ENCODE measurements at regions not wholly inside any gene's neighbourhood (a gene's known extent, or its start where the extent isn't known, plus 50 kb on each side); places are given as distances from the start of the nearest gene placed in this dataset.

DNA sequence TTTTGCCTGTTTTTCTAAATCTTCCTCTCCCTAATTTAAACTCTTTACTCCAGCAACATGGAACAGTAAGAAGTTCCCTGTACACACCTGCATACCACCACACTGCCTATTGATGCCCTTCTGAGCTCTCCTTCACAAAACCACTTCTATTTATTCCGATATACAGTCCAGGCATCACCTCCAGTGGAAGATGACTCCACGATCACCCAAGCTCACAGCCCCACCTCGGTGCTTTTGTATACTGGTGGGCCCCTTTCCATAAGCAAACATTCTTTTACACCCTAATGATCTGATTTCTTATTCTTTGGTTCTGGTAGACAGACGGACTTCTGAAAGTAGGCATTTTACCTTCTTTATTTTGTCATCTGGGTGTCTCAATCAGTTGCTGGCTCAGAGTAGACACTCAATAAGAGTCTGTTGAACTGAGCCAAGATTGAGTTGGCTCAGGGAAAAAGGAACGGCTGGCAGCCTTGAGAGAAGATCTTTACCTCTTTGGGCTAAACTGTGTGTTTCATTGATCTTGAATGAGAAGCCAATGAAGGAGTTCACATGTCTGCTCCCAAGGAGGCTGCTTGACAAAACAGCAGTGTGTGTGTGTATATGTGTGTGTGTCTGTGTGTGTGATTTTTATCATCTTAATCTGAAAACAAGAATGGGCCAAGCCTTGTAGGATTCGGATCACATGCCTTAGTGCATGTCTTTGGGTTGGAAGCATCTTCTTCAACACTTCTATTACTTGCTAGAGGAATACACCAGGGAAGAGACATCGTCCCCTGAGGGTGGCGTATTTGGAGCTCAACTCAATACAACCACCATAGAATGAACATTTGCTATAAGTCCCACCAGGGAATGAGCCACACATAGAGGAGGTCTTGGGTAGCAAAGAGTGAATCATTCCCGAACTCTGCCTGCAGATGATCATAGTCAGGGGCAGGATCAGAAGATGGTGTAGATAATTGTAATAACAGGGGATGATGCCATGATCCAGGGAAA is 341.8 kb downstream of the CYRIA start:
- TF ChIP-seq, protein P1, sequence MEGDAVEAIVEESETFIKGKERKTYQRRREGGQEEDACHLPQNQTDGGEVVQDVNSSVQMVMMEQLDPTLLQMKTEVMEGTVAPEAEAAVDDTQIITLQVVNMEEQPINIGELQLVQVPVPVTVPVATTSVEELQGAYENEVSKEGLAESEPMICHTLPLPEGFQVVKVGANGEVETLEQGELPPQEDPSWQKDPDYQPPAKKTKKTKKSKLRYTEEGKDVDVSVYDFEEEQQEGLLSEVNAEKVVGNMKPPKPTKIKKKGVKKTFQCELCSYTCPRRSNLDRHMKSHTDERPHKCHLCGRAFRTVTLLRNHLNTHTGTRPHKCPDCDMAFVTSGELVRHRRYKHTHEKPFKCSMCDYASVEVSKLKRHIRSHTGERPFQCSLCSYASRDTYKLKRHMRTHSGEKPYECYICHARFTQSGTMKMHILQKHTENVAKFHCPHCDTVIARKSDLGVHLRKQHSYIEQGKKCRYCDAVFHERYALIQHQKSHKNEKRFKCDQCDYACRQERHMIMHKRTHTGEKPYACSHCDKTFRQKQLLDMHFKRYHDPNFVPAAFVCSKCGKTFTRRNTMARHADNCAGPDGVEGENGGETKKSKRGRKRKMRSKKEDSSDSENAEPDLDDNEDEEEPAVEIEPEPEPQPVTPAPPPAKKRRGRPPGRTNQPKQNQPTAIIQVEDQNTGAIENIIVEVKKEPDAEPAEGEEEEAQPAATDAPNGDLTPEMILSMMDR (IDR thresholded peaks at IDR 0.05; ENCODE audit: insufficient read depth, low read depth, low read length, missing control alignments), result no peak
- no peak overlapping the region for H3K4me3 ChIP-seq (ENCODE audit: low read length)
- DNase-seq (ENCODE audit: low read depth), result no peak

DNA sequence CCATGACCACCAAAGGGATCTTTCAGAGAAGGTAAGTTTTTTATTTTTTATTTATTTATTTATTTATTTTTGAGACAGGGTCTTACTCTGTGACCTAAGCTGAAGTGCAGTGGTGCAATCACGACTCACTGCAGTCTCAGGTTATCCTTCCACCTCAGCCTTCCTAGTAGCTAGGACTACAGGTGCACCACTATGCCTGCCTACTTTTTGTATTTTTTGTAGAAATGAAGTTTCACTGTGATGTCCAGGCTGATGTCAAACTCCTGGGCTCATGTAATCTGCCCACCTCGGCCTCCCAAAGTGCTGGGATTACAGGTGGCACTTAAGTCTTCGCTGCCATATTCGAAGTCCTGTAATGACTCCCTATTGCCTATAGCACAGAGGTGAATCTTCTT is 342.5 kb downstream of the CYRIA start:
- DNase-seq (ENCODE audit: low read depth), result no peak
- TF ChIP-seq, protein P1 (IDR thresholded peaks at IDR 0.05; ENCODE audit: insufficient read depth, low read depth, low read length, missing control alignments), result no peak
- no peak overlapping the region for H3K4me3 ChIP-seq (ENCODE audit: low read length)

DNA sequence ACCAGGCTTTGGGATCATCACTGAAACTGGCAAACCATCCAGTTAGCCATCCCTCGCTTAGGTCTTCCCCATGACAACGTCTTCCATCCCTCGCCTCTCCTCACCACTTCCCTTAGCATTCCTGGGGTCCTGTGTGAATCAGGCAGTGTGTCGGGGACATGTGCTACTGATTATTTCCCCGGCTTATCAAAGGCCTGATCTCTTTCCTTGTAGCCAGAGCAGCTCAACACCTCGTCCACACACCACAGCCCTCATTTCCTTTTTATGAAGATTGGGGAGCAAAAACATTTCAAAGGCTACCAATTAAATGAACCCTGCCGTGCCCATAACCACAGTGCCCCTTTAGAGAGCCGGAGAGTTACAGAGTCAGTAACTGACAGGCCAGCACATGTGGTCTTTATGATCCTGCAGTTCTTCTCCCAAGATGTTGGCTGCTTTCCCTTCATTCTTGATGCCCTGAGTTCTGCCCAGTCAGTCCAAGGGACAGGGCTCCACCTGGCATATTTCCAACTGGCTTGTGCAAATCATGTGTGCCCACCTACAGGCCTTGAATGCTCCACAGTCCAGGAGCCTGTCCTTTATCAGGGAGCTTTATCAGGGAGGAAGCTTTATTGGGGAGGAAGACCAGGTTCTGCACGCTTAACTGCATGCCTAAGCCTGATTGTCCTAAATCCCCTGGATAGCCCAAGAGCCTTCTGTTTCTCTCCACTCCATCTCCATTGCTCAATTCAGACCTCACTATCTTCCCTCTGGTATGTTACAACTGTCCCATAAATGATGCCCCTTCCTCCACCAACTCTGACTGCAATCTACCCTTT is 343.1 kb downstream of the CYRIA start:
- TF ChIP-seq, protein P1 (IDR thresholded peaks at IDR 0.05; ENCODE audit: insufficient read depth, low read depth, low read length, missing control alignments), result no peak
- no peak for DNase-seq (ENCODE audit: low read depth)

DNA sequence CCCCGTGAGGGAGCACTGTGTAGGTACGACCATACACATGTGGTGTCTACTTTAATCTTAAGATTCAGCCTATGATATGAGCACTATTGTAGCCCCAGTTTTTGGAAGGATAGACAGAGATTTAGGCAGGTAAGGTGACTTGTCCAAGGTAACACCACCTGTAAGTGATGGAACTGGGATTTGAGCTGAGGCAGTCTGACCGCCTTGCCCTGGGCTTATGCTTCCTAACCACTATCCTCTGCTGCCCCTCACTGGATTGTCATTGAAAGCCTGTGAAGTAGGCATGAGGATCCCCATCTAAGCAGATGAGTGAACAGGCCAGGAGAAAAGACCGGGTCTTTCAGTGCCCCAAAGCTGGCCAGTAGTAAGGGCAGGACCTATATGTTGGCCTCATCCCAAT is 343.8 kb downstream of the CYRIA start:
- no peak overlapping the region for H3K4me3 ChIP-seq (ENCODE audit: low read length)
- DNase-seq (ENCODE audit: low read depth), result no peak
- TF ChIP-seq, protein P1 (IDR thresholded peaks at IDR 0.05; ENCODE audit: insufficient read depth, low read depth, low read length, missing control alignments), result no peak

More for the DNA sequence above, 343.1 kb downstream of the CYRIA start:
- no peak overlapping the region for H3K4me3 ChIP-seq (ENCODE audit: low read length)

DNA sequence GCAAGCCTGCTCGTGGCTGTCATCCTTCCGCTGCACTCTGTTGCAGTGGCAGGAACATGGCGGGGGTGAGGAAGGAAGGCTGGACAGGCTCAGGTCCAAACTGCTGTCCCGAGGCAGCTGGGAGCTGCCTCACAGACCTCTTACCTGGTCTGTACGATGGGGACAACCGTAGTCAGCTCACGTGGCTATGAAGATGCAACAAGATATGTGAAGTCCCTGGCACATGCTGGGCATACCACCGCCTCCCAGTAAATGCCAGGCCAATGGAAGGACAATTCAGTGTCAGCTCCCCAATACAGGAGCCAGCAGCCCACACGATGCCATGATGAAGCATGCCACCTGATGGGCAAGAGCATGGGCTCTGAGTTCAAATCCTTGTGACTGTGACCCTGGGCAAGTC is 344.4 kb downstream of the CYRIA start:
- DNase-seq (ENCODE audit: low read depth), result no peak
- TF ChIP-seq, protein P1 (IDR thresholded peaks at IDR 0.05; ENCODE audit: insufficient read depth, low read depth, low read length, missing control alignments), result no peak
- H3K4me3 ChIP-seq (ENCODE audit: low read length), result no peak overlapping the region

DNA sequence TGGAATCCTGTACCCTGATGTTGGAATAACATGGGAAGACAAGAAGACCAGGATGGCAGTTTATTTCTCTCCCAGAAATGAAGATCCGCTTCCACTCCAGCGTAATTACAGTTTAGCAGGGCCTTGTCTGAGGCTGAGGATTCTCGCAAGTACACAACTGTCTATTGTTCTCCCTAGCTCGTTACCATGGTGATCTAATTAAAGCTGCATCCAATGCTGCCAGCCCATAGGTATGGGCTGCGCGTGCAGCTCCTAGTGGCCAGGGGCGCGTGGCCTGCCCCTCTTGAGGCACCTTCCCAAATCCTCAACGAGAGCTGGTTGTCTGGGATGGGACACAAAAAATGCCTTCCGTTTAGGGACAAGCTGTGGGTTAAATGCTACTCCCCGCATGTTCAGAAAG is 344.9 kb downstream of the CYRIA start:
- TF ChIP-seq, protein P1 (IDR thresholded peaks at IDR 0.05; ENCODE audit: insufficient read depth, low read depth, low read length, missing control alignments), result no peak
- no peak for DNase-seq (ENCODE audit: low read depth)
- H3K4me3 ChIP-seq (ENCODE audit: low read length), result no peak overlapping the region

Data from epithelial cell of esophagus (primary cell).